ENCODE measurements at regions not wholly inside any gene's neighbourhood (a gene's known extent, or its start where the extent isn't known, plus 50 kb on each side); places are given as distances from the start of the nearest gene placed in this dataset.

DNA sequence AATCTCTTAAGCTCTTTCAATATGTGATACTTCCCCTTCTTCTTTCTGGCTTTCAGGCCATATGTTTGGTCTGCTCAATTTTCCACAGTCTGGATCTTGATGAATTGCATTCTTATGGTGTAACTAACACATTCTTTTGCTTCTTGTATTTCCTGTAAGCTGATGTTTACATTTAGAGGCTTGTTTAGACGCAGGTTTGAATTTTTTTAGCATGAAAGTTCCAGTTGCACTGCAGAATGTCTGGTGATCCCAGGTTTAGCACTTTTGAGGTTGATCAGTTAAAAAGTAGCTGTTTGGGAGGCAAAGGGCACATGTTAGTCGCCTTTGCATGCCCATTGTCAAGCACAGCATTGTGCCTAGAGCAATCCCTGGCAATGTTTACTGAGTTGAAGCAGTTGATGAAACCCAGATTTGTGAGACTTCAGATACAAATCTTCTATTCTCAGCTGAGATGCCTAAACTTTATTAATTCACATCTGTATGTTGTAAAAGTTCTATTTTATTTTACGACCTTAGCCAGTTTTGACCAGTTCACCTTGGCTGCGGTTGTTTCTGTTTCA is 59.6 kb upstream of the SPATA31C2 start:
- Histone ChIP-seq H3K36me3 (ENCODE audit: control insufficient read depth, insufficient read depth, low read length) (no peaks in the 10 kb centered on the region), H3K4me1 (ENCODE audit: control insufficient read depth, insufficient read depth, low read length, poor library complexity, severe bottlenecking) (peaks cover 38% of the 10 kb centered on the region), H3K27ac (ENCODE audit: low read depth, low read length, severe bottlenecking) (peak overlapping the region; percentile 96), H3K9me3 (ENCODE audit: control insufficient read depth, low read length) (no peaks in the 10 kb centered on the region), H3K4me3 (ENCODE audit: extremely low read depth, insufficient read depth, low read length, poor library complexity, severe bottlenecking) (no peak overlapping the region)
- WGBS, 2 experiments (ENCODE audit: insufficient coverage in 2 of 2), result 36 to 46% methylated on average over 2 to 3 of the region's 4 CpGs

GRCh38 chr9:88197016-88197415 is 58.7 kb upstream of the SPATA31C2 start:
- H3K27ac ChIP-seq (ENCODE audit: low read depth, low read length, severe bottlenecking), result peak overlapping the region; percentile 96
- H3K4me1 ChIP-seq (ENCODE audit: control insufficient read depth, insufficient read depth, low read length, poor library complexity, severe bottlenecking), result peaks cover 38% of the 10 kb centered on the region
- no peaks in the 10 kb centered on the region for H3K9me3 ChIP-seq (ENCODE audit: control insufficient read depth, low read length)
- H3K4me3 ChIP-seq (ENCODE audit: extremely low read depth, insufficient read depth, low read length, poor library complexity, severe bottlenecking), result no peak overlapping the region
- WGBS, 2 experiments (ENCODE audit: insufficient coverage in 2 of 2), result 90% methylated on average over 2 of the region's 3 CpGs; no CpG with 5 or more reads in 1 of the 2 experiments
- H3K36me3 ChIP-seq (ENCODE audit: control insufficient read depth, insufficient read depth, low read length), result no peaks in the 10 kb centered on the region

DNA sequence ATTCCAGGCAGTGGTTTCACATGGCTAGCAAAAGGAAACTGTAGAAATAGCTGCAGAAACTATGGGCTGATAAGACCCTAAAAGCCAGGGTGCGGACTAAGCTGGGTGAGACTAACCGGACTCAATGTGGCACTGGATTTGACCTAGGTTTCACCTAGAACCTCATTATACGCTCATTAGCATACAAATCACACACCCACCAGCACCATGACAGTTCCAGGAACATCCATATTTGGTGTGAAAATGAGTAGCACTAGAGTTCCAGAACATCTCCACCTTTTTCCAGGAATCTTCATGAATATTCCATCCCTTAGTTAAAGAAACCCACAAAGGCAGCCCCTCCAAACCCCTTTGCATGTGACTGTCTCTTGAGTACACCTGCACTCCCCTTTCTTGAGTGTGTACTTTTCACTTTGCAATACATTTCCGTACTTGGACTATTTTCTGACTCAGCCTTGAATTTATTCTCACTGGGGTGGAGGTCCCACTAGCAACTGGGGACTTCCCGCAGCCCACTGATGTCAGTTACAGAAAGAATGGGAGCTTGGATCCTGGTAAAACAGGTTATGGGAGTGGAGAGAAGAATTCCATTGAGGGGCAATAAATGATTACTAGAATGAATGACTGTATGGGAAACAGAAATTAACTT is 58.0 kb upstream of the SPATA31C2 start:
- no peak overlapping the region for H3K4me3 ChIP-seq (ENCODE audit: extremely low read depth, insufficient read depth, low read length, poor library complexity, severe bottlenecking)
- 100% methylated on average over 3 of the region's 5 CpGs for WGBS, 2 experiments (ENCODE audit: insufficient coverage in 2 of 2)
- H3K36me3 ChIP-seq (ENCODE audit: control insufficient read depth, insufficient read depth, low read length), result no peaks in the 10 kb centered on the region
- peak overlapping the region; percentile 96 for H3K27ac ChIP-seq (ENCODE audit: low read depth, low read length, severe bottlenecking)
- H3K9me3 ChIP-seq (ENCODE audit: control insufficient read depth, low read length), result no peaks in the 10 kb centered on the region
- peaks cover 38% of the 10 kb centered on the region for H3K4me1 ChIP-seq (ENCODE audit: control insufficient read depth, insufficient read depth, low read length, poor library complexity, severe bottlenecking)

GRCh38 chr9:88193766-88194165 is 55.5 kb upstream of the SPATA31C2 start:
- WGBS, 2 experiments (ENCODE audit: insufficient coverage in 2 of 2), result 92 to 100% methylated on average over 1 to 2 of the region's 6 CpGs

GRCh38 chr9:88191456-88191855 is 53.2 kb upstream of the SPATA31C2 start:
- H3K36me3 ChIP-seq (ENCODE audit: control insufficient read depth, insufficient read depth, low read length), result no peaks in the 10 kb centered on the region
- H3K4me1 ChIP-seq (ENCODE audit: control insufficient read depth, insufficient read depth, low read length, poor library complexity, severe bottlenecking), result peaks cover 8% of the 10 kb centered on the region
- WGBS, 2 experiments (ENCODE audit: insufficient coverage in 2 of 2), result 67 to 71% methylated on average over 1 of the region's 2 CpGs
- H3K4me3 ChIP-seq (ENCODE audit: extremely low read depth, insufficient read depth, low read length, poor library complexity, severe bottlenecking), result no peak overlapping the region
- no peak overlapping the region for H3K27ac ChIP-seq (ENCODE audit: low read depth, low read length, severe bottlenecking)
- H3K9me3 ChIP-seq (ENCODE audit: control insufficient read depth, low read length), result no peaks in the 10 kb centered on the region

More at GRCh38 chr9:88193766-88194165, 55.5 kb upstream of the SPATA31C2 start:
- H3K4me1 ChIP-seq (ENCODE audit: control insufficient read depth, insufficient read depth, low read length, poor library complexity, severe bottlenecking), result peaks cover 28% of the 10 kb centered on the region
- no peak overlapping the region for H3K4me3 ChIP-seq (ENCODE audit: extremely low read depth, insufficient read depth, low read length, poor library complexity, severe bottlenecking)
- H3K9me3 ChIP-seq (ENCODE audit: control insufficient read depth, low read length), result no peaks in the 10 kb centered on the region
- no peak overlapping the region for H3K27ac ChIP-seq (ENCODE audit: low read depth, low read length, severe bottlenecking)
- no peaks in the 10 kb centered on the region for H3K36me3 ChIP-seq (ENCODE audit: control insufficient read depth, insufficient read depth, low read length)

- no peaks in the 10 kb centered on the region for H3K9me3 ChIP-seq (ENCODE audit: control insufficient read depth, low read length)
- WGBS, 2 experiments (ENCODE audit: insufficient coverage in 2 of 2), result no CpG with 5 or more reads among the region's 1 CpG
- no peak overlapping the region for H3K27ac ChIP-seq (ENCODE audit: low read depth, low read length, severe bottlenecking)
- no peak overlapping the region for H3K4me3 ChIP-seq (ENCODE audit: extremely low read depth, insufficient read depth, low read length, poor library complexity, severe bottlenecking)
- no peaks in the 10 kb centered on the region for H3K4me1 ChIP-seq (ENCODE audit: control insufficient read depth, insufficient read depth, low read length, poor library complexity, severe bottlenecking)
- H3K36me3 ChIP-seq (ENCODE audit: control insufficient read depth, insufficient read depth, low read length), result no peaks in the 10 kb centered on the region
These were observed 51.1 kb upstream of the SPATA31C2 start for GRCh38 chr9:88189371-88189770.
